AG09319 (cell line): ENCODE measurements at regions not wholly inside any gene's neighbourhood (a gene's known extent, or its start where the extent isn't known, plus 50 kb on each side); places are given as distances from the start of the nearest gene placed in this dataset.

ENCODE experiments used
- DNase-seq: peaks from one replicate; pipeline ENCODE4 v3.0.0-alpha.2; 2010; ENCODE audit warnings: low read depth; ENCODE audit errors: extremely low read depth
- TF ChIP-seq, protein P1 (sequence below): IDR thresholded peaks from 2 replicates; pipeline ENCODE4 v1.5.1; 2011; ENCODE audit warnings: low read depth, mild to moderate bottlenecking, inconsistent platforms, low read length, moderate library complexity

DNA sequence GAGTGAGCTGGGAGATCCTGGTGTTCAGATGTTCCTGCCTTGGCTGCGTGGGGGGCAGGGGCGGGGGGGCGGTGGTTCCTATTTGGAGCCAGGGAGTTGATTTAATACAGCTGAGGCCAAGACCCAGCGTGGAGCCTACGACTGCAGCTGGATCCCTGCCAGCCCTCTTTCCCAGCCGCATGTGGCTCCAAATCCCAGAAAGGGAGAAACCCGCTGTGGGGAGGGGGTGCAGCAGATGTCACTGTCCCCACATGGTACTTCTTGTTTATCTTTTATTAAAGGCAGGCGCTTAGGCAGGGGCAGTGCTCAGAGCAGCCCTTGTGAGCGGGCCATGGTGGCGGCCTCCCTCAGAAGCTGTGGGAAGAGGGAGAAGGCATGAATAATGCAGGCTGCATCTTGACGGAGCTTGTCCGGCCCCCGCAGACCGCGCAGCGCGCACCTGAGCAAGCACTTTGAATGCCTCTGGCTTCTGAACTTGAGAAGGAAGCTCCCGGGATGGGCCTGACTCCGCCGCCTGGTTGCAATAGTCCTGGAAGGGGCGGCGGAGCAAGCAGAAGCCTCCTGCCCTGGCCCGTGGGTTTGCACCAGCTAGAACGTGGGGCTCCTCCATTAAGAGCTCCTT is 112.1 kb downstream of the GLI2 start:
- DNase-seq: no peak

DNA sequence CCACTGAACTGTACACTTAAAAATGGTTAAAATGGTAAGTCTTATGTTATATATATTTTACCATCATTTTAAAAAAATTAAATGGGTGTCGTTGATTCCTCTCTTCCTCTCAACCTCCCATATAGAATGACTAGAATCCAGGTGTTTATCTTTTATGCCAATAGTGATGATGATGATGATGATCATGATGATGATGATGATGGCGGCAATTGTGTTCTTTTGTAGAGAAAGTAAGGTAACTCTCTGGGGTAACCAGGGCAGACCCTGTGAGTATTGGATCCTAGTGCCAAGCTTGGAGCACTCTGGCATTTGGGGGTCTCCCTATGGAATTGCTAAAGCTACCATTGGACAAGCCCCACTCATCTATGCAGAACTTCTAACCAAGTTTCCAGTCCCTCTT is 113.6 kb downstream of the GLI2 start:
- no peak for DNase-seq
- TF ChIP-seq, protein P1, sequence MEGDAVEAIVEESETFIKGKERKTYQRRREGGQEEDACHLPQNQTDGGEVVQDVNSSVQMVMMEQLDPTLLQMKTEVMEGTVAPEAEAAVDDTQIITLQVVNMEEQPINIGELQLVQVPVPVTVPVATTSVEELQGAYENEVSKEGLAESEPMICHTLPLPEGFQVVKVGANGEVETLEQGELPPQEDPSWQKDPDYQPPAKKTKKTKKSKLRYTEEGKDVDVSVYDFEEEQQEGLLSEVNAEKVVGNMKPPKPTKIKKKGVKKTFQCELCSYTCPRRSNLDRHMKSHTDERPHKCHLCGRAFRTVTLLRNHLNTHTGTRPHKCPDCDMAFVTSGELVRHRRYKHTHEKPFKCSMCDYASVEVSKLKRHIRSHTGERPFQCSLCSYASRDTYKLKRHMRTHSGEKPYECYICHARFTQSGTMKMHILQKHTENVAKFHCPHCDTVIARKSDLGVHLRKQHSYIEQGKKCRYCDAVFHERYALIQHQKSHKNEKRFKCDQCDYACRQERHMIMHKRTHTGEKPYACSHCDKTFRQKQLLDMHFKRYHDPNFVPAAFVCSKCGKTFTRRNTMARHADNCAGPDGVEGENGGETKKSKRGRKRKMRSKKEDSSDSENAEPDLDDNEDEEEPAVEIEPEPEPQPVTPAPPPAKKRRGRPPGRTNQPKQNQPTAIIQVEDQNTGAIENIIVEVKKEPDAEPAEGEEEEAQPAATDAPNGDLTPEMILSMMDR: no peak

More for the DNA sequence above, 112.1 kb downstream of the GLI2 start:
- TF ChIP-seq, protein P1: no peak

DNA sequence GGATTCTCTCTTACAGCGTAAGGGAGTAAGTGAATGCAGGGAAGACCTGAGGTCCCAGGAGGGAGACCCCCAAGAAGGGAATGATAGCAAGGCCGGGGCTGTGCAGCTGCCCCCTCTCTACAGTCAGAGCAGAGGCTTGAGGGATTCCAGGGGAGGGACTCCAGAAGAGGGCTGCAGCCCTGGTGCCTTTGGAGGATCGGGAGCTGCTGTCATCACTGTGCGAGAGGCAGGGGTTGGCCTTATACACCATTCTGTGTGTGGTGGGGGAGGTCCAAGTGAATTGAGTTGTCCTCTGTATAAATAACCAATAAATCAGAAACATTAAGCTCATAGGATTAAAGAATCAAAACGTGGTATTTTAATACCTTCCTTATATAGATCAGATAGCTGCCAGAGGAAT is 114.9 kb downstream of the GLI2 start:
- no peak for DNase-seq
- TF ChIP-seq, protein P1: no peak

DNA sequence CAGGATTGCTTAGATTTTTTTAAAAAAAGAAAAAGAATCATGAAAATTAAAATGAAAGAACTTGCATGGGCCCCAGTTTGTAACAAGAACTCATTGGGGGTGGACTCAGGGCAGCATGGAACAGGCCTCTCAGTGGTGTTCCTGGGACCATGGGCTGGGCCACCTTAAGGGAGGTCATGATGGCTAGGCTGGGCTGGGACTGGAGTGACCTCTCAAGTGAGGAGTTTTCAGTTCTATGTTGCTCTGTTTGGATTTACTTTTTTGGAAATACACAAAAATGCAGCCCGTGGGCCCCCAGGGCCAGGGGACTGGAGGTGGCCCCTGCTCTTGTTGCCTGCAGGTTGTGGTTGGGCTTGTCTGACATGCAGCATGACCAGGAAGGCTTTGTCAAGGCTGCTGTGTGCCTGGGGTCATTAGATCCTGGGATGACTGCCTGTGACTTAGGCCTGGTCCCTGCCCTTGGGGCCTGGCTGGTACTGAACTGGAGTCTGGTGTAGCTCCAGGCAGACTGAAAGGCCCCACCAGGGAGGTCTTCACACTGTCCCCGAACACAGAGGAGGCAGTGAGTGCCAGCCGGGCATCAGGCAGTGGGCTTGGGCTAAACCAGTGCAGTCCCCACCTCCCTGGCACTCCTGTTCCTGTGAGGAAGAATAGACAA is 115.6 kb downstream of the GLI2 start:
- TF ChIP-seq, protein P1: no peak
- DNase-seq: no peak

GRCh38 chr2:120852200-120852815 is 116.6 kb downstream of the GLI2 start:
- TF ChIP-seq, protein P1: no peak
- DNase-seq: no peak

DNA sequence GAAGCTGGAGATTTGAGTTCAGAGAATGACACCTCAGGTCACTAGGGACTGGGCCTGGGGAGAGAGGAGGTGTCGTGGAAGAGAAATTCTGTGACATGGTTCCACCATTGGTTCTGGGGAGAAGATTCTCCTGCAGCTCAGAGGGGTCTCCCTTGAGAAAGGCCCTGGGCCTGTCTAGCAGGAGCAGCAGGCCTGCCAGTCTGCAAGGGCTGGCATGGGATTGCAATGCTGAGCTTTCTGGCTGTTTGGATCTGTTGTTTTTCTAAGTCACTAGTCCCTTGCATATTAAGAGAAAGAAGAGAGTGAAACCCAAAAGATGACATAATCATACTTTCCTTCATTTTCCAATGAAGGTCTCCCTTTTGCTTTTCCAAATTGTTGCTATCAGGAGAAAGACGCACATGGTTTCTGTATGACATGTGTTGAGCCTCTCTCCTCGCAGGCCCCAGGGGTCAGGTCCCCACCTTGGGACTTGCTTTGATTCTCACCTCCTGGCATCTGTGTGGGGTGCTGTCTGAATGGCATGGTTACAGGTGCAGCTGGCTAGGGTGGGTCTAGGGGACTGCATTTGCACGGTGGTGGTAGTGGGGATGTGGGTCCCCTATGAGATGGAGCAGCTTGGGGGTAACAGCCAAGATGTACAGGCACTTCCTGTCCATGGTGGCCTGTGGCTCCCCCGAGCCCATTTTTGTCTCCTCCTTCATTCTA is 117.8 kb downstream of the GLI2 start:
- no peak for DNase-seq
- TF ChIP-seq, protein P1: no peak

- DNase-seq: no peak
- TF ChIP-seq, protein P1: no peak
Measured at GRCh38 chr2:120854014-120854620, 118.4 kb downstream of the GLI2 start.
